AG09319 (cell line): ENCODE measurements at regions not wholly inside any gene's neighbourhood (a gene's known extent, or its start where the extent isn't known, plus 50 kb on each side); places are given as distances from the start of the nearest gene placed in this dataset.

Experiments used
- DNase-seq: peaks from one replicate; pipeline ENCODE4 v3.0.0-alpha.2; 2010; ENCODE audit warnings: low read depth; ENCODE audit errors: extremely low read depth
- CTCF ChIP-seq: IDR thresholded peaks from 2 replicates; pipeline ENCODE4 v1.5.1; 2011; ENCODE audit warnings: low read depth, mild to moderate bottlenecking, inconsistent platforms, low read length, moderate library complexity

- no peak for TF ChIP-seq CTCF
- DNase-seq, result no peak
These were observed 395.2 kb downstream of the CMPK2 start for GRCh38 chr2:6470518-6470917.

GRCh38 chr2:6471419-6471818 is 394.3 kb downstream of the CMPK2 start:
- no peak for DNase-seq
- TF ChIP-seq CTCF, result no peak

- no peak for TF ChIP-seq CTCF
- no peak for DNase-seq
These were observed 391.3 kb downstream of the CMPK2 start for GRCh38 chr2:6474161-6475140.

- DNase-seq, result no peak
- no peak for TF ChIP-seq CTCF
These were observed 390.4 kb downstream of the CMPK2 start for GRCh38 chr2:6475155-6475940.

- no peak for DNase-seq
- TF ChIP-seq CTCF, result no peak
These were observed 385.2 kb downstream of the CMPK2 start for GRCh38 chr2:6480514-6480913.

- no peak for TF ChIP-seq CTCF
- DNase-seq, result no peak
These were observed 383.5 kb downstream of the CMPK2 start for GRCh38 chr2:6482256-6482655.

- DNase-seq, result no peak
- TF ChIP-seq CTCF, result no peak
These were observed 377.9 kb downstream of the CMPK2 start for GRCh38 chr2:6487765-6488164.
